HG03103 (cell line): ENCODE measurements at regions not wholly inside any gene's neighbourhood (a gene's known extent, or its start where the extent isn't known, plus 50 kb on each side); places are given as distances from the start of the nearest gene placed in this dataset.

Experiments
- ATAC-seq: cut with Tn5 transposase; IDR thresholded peaks from one replicate; pipeline ENCODE4 v1.9.1; 2021; ENCODE audit warnings: low read depth; ENCODE audit not compliant: unreplicated experiment

DNA sequence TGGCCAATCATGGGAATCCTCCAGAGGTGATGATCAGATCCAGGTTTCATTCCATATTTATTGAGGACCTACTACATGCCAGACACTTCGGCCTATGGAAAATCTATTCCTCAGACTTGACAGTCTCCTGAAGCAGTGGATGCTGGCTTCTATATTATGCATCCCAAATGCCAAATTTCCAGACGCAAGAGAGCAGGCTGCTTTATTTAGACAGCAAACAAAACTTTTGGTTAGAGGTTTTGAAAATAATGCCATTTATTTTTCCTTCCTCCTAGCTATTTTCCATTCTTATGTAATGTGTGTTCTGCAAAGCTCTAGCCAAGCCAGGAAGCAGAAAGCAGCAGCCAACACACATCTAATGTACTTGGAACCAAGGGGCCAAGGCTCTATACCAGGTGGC, 330.8 kb downstream of the GPAM start:
- no peak for ATAC-seq

DNA sequence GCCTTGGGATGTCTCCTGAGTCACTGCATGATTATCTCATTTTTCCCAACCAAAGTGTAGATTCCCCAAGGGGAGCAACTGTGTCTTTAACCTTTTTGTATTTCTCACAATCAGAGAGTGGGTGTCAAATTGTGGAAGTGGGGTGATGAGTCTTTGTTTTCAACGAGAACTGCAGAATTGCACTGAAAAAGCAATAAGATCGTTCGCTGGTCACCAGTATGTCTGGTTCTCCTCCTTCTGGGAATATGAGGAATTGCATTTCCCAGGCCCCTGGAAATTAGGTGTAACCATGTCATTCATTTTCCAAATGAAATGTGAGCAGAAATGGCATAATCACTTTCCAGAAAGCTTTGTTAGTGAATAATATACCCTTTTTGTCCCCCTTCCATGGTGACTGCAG, 326.9 kb downstream of the GPAM start:
- ATAC-seq = no peak

DNA sequence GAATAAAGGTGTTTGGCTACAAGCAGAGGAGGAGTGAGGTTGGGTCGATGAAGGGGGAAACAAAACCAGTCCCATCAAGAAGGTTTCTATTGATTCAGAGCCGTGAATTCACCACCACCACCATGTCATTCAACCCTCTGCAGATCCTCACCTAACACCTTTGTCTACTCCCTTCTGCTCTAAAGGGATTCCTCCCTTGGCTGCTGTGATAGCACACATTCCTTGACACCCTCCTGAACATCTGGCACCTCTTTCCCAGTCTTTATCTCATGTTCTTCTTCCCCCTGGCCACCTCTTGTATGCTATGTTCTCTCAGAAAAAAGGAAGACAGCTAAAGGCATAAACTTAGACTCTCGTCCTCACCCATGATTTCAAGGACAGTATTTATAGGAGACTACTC, 318.0 kb downstream of the GPAM start:
- no peak for ATAC-seq

DNA sequence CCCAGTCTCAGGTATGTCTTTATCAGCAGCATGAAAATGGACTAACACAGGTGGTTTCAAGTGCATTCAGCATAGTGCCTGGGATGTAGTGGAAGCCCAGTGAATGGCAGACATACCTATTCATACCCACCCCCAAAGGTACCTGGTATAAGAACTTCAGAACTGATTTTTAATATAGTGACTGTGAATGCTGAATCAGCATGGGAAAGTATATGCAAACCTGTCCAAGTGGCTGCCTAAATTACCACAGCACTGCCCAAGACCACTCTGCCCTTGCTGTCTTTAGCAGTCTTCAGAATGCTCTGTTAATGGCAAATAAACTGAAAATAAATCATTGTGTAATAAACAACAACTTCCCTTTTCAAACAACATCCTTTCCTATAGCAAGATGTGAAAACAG, 312.1 kb downstream of the GPAM start:
- no peak for ATAC-seq

DNA sequence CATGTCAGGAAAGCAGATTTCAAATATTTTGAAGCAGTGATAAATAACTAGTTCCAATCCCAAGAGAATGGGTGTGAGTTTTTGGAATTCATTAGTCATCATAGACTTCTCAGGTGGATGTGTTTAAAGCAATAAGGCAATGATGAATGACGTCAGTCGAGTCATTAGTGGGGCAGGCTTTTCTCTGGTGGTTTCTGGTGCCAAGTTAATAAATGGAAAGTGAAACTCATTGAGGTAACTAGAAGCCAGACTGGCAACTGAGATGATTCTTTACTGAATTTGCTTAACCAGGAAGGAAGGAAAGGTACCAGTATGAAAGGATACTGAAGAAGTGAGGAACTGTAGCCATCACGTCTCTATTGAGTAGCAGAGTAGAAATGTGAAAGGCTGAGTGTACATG, 311.0 kb downstream of the GPAM start:
- no peak for ATAC-seq

DNA sequence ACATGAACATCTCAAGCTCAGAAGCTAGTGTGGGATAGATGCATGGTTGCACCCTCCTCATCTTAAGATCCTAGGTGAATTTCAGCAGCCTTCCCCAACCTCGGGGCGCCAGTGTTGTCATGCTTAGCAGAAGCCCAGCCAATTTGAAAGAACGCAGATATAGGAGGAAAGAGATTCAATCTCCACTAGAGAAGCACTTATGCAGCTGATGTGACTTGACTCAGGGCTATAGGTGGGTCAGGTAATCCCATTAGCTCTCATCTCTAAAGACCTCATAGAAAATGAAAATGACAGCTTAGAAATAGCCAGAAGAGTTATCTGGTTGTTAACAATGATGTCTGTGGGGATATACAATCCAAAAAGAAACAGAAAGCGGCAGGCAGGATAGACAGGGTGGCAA, 310.5 kb downstream of the GPAM start:
- ATAC-seq = no peak

DNA sequence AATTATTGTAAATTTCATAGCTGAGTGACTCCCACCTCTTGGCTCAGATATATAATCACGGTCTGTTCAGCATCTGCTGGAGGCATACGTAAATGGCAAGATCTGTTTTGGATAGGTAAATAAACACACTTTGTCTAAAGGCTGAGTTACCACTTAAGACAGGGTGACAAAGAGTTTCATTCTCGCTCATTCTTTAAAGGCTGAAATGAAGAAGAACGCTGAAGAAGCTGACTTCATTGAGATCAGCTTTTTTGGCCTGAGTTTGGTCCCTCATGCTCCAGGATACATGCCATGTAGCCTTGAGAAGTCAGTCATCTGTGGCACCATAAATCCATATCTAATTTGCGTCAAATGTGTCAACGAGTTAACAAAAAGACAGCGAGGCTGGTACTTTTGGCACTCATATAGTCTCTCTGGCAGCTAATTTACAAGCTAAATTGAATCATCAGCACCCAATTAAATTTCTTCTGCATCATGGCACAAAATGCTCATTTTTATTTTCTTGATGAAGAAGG, 309.9 kb downstream of the GPAM start:
- ATAC-seq = no peak

DNA sequence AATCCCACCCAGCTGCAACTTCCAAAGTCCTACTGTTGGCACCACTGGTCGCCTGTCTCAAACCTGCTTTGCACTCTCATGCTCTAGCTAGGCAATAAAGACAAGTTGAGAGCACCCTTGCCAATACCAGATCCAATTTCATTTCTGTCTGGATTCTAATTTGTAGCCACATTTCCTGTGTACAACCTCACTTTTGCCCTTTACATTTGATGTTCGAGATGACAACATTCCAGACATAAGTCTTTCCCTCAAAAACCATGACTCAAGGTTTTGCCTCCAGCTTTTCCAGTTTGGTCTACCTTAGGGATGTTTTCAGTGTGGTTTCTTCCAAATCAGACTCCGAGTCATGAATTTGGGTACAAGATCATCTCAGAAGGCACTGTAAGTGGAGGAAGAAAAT, 309.0 kb downstream of the GPAM start:
- ATAC-seq = no peak

DNA sequence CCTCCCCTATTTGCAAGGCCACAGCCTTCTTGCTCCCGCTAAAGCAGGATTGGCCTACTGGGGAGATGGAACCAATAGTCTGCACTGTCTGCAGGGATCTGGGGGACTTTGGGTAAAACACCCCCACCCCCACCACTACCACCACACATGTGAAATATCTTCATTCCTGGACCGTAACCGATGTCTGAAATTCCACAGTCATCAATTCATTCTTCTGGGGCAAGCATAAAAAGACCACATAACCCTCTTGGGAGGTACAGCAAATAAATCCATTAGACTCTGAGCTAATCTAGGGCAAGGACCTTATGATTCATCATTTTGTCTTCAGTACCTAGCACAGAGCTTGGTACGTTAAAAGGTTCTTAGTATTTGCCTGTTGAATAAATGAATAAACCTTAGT, 307.8 kb downstream of the GPAM start:
- ATAC-seq = no peak

DNA sequence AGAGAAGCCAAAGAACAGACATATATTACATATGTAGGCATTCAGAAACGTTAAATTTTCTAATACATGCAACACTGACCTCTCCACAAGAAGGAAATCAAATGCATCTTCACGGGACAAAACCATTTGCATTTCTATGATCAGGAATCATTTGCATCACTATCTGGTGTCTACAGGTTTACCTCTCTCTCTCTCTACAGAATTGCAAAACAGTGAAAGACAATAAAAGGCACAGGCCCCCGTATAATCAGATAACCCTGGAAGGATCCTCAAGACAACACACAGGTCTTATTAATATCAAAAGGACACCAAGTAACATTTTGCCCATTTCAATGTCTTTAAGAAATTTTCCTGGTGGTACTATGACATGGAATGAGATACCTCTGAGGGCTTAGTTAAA, 306.3 kb downstream of the GPAM start:
- no peak for ATAC-seq

DNA sequence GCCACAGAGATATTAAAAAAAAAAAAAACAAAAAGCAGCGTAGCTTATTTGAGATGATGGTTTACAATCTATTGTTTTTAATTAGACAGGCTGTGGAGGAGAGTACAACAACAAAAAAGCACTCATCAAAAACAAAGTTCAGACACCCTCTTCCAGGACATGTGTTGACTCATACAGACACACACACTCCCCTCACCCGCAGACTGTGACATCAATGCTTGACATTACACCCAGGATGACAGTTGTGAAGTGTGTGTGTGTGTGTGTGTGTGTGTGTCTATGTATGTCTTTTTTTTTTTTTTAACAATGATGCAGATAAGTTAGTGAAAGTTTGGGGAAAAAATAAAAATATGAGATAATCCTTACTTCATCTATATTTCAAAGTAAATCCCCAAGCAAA, 303.6 kb downstream of the GPAM start:
- ATAC-seq = no peak

DNA sequence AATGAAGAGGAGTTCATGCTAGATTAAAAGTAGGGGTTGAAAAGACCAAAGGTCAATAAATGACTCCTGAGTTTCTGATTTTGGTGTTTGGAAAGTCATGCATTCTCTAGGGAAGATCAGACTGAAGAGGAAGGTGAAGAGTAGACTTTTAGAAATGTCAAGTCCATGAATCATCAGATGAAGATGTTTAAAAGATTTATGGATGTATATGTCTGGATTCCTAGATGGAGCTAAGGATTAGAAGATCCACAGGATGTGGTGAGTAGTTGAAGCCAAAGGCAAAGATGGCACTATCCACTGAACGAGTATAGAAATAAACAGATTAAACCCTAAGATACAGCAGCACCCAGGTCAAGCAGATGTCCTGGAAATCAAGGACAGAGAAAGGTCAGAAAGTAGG, 298.5 kb downstream of the GPAM start:
- no peak for ATAC-seq

DNA sequence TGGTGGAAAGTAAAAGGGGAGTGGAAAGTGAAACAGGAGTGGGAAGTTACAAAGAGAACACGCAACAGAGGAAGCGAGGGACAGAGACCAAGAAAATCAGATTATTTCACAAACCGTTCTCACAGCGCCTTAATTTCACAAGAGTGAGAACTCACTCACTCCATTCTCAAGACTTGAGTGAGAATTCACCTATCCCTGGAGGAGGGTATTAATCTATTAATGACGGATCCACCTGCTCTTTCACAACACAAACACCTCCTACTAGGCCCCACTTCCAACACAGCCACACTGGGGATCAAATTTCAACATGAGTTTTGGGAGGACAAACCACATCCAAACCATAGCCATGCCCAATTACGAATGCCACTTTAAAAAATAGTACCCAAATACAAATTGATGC, 297.6 kb downstream of the GPAM start:
- ATAC-seq = no peak

DNA sequence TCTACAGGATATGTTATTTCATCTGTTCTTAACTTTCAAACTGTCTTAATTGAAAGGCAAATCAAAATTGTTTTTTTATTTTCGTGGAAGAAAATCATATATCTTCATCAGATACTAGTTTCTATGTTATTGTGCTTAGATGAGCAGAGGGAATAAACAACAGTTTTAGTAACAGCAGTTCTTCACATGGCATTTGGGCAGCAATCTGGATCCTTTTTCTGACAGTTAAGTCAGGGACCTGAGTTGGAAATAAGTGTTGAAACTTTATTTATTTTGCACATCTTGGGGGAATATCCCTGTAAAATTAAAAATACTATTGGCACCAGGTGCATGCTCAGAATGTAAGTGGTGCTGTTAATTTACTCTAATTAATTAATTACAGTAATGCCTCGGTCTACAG, 296.3 kb downstream of the GPAM start:
- no peak for ATAC-seq

DNA sequence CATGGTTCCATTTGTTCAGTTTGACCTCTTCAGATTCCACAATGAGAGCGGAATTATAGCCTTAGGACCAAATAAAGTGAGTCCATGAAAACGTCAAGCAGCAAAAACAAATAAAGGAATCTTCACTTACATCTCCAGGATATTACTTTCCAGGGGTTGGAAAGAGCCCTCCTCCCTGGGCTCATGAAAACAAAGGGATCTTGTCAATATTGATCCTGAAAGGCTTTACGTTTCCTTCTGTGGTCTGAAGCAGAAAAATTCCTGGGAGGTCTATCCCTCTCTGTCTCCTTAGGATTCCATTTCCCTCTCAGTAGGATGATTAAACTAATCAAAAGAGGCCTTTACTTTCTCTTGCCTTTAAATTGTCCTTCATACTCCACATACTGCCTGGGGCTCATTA, 293.5 kb downstream of the GPAM start:
- ATAC-seq = no peak

DNA sequence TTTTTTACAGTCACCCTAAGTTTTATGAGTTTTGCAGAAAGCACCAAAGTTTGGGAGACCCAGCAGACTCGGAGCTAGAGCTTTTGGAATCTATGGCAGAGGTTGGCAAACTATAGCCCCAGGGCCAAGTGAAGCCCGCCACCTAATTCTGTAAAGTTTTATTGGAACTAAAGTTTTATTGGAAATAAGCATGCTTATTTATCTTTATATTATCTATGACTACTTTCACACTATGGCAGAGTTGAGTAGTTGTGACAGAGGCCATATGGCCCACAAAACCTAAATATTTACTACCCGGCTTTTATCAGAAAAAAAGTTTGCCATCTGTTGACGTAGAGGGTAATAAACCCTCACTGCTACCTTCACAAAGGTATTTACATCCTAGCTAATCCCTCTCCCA, 267.6 kb downstream of the GPAM start:
- no peak for ATAC-seq

DNA sequence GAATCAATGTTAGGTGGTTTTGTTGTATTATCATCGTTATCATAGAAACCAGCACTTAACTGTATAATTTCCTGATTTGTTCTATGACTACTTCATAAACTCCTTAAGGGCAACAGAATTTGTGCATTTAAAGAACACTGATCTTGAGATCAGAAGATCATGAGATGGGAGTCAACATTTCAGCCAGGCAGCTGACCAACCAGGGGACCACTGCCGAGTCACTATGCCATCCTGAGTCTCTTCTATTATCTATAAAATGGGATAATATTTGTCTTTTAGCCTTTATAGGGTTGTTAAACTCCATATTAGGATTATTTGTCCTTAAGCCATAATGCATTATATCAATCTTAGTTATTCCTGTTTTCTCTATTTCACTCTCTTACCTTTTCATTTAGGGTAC, 261.7 kb downstream of the GPAM start:
- ATAC-seq = no peak

DNA sequence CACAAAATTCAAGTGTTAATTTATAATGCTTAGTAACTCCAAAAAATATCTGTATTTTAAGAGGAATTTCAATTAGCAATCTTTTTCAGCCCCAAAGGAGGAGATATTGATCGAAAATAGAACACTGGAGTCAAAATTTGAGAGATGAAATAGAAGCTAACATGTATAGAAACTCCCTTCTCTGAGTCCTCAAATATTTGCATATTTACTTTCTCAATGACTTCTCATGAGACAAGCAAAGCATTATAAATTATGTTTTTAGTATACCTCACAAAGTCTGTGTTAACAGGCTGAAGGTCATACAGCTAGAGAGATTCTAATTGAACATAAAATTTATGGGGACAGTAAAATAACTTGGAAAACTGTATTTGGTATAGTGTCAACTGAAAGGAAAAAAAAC, 260.5 kb downstream of the GPAM start:
- no peak for ATAC-seq

DNA sequence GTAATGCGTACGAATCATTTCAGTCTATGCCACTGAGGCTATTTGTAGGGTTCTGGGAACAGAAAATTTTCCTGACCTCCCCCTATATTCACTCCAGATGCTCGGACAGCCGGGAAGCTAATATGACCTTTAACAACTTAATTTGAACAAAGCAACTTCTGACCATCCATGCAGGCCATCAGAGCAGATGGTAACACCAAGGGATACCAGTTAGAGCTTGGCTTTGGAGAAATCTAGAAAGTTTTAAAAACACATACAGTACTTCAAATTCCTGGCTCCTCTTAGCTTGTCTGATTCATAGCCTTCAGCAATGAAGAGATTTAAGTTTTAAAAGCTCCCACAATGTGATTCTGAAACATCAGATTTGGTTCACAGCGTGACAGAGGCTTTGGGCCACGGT, 257.3 kb downstream of the GPAM start:
- ATAC-seq = no peak

DNA sequence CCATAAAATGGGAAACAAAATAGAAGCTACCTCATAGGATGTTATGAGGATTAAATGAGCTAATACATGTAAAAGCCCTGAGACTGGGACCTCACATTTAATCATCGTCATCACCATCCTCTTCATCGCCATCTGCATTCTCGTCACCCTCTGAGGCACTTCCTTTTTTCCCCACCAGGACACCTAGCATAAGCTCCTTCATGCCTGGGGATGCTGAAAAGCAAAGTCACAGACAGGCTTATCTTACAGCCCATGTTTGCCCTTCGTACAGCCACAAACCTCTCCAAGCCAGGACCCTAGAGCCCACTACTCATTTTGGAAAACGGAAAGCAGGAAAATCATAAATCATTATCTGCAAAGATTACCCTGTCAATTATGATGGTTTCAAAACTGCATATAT, 249.6 kb downstream of the GPAM start:
- no peak for ATAC-seq

DNA sequence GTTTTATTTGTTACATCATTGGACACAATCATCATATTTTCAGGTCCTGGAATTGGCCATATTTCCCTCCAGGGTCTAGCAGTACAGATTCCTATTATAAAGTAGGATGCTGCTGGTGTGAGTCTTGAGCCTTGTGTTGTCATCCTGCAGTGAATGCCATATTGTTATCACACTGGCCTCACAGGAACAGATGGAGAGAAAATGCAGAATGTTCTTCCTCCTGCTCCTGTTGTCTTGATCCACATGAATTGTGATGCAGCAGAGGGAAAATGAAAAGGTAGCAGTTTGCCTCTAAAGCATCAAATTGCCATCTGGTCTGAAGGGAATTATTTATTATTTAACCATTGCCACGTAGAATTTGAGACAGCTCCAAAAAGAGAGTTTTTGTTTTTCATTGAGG, 248.6 kb downstream of the GPAM start:
- ATAC-seq = no peak

DNA sequence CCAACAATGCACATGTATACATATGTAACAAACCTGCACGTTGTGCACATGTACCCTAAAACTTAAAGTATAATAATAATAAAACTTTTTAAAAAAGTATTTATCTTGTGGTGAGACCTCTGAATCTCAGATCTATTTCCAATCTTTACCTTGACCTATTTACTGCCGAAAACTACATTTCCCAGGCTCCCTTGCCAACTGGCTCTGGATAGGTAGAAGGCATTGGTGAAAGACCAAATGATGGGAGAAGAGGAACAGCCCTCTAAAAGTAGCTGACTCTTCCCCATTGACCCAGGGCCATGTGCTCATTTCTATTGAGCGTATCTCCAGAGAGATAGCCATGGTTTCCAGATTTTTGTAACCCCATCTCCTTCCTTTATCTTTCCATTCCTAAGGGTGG, 247.4 kb downstream of the GPAM start:
- ATAC-seq = no peak

DNA sequence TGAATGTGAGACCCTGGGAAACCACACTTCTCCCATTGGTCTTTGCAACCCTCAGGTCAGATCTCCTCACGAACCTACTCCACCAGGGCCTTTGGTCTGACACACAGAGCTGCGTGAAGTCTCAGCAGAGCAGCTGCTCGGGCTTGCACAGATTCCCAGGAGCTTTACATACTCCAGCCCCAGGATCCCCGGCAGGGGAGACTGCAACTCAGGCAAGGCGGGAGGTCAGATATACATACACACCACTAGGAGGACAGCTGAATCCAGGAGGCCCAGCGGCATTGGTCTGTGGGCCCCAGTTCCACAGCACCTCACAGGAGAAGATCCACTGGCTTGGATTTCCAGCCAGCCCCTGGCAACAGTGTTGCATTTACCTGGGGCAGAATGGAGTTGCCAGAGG, 239.2 kb downstream of the GPAM start:
- no peak for ATAC-seq

DNA sequence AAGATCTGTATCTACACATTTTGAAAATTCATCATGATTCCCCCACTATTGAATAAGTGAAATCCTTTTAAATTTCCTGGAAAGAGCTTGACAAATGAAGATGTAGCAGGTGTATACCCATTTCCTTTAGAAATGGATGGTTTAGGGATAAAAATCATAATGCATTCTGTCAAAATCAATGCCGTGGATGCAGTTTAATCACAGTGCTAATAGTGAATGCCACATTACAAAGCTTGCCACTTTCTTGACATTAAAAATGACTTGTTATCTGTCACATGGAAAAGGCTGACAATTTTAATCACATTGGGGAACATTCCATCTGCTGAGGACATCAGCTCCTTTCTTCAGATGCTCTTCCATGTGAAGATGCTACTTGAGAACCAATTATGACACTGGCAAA, 229.6 kb downstream of the GPAM start:
- no peak for ATAC-seq
